ENCODE measurements at regions not wholly inside any gene's neighbourhood (a gene's known extent, or its start where the extent isn't known, plus 50 kb on each side); places are given as distances from the start of the nearest gene placed in this dataset.

DNA sequence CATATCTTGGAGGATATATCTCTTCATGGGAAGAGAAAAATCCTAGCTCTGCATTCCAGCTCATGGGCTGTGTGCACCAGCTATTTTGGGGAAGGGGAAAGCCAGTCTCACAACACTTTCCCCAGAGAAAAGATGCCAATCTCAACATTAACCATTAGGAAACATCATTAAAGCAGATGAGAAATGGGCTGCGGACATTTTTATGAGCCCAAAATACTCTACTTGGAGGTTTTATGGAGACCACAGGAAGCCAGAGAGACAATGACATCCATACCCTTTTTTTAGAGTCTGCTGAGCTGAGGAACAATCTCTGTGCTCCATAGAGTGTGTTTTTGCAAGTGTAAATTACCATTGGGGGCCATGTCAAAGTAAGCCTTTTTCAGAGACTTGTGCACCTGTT lies 213.7 kb downstream of the TRIB2 start:
- Histone ChIP-seq H3K36me3 (ENCODE audit: control insufficient read depth, insufficient read depth, low read length) (no peaks in the 10 kb centered on the region), H3K79me2 (ENCODE audit: control insufficient read depth, insufficient read depth, low read length) (no peaks in the 10 kb centered on the region), H3K9me3 (ENCODE audit: control insufficient read depth, insufficient read depth, low read depth, low read length) (no peaks in the 10 kb centered on the region), H3K27ac (ENCODE audit: insufficient read depth, low read length) (no peak overlapping the region), H3K9ac (ENCODE audit: insufficient read depth, low read length) (no peak overlapping the region), H3K4me1 (ENCODE audit: control insufficient read depth, extremely low read depth, insufficient read depth, low read length) (no peaks in the 10 kb centered on the region), H2AFZ (ENCODE audit: low read length) (no peak overlapping the region), H3K4me2 (ENCODE audit: extremely low read depth, insufficient read depth, low read length) (no peak overlapping the region), H4K20me1 (ENCODE audit: control insufficient read depth, extremely low read depth, insufficient read depth, low read length) (no peaks in the 10 kb centered on the region), H3K4me3 (replicated peaks in 1 of 4; ENCODE audit: control extremely low read depth in 1 of 4, insufficient read depth in 1 of 4, low read depth in 3 of 4, low read length in 4 of 4) (no peak overlapping the region), H3K27me3 (ENCODE audit: control insufficient read depth, insufficient read depth, low read length) (no peaks in the 10 kb centered on the region)
- DNase-seq (ENCODE audit: low read depth in 2 of 2): no peak
- TF ChIP-seq, protein P1, sequence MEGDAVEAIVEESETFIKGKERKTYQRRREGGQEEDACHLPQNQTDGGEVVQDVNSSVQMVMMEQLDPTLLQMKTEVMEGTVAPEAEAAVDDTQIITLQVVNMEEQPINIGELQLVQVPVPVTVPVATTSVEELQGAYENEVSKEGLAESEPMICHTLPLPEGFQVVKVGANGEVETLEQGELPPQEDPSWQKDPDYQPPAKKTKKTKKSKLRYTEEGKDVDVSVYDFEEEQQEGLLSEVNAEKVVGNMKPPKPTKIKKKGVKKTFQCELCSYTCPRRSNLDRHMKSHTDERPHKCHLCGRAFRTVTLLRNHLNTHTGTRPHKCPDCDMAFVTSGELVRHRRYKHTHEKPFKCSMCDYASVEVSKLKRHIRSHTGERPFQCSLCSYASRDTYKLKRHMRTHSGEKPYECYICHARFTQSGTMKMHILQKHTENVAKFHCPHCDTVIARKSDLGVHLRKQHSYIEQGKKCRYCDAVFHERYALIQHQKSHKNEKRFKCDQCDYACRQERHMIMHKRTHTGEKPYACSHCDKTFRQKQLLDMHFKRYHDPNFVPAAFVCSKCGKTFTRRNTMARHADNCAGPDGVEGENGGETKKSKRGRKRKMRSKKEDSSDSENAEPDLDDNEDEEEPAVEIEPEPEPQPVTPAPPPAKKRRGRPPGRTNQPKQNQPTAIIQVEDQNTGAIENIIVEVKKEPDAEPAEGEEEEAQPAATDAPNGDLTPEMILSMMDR (conservative IDR thresholded peaks at IDR 0.05 in 1 of 2, IDR thresholded peaks at IDR 0.05 in 1 of 2; ENCODE audit: low read depth in 1 of 2, low read length in 2 of 2): no peak
- TF ChIP-seq EZH2 (IDR thresholded peaks at IDR 0.05; ENCODE audit: low read length, missing control alignments): no peak

DNA sequence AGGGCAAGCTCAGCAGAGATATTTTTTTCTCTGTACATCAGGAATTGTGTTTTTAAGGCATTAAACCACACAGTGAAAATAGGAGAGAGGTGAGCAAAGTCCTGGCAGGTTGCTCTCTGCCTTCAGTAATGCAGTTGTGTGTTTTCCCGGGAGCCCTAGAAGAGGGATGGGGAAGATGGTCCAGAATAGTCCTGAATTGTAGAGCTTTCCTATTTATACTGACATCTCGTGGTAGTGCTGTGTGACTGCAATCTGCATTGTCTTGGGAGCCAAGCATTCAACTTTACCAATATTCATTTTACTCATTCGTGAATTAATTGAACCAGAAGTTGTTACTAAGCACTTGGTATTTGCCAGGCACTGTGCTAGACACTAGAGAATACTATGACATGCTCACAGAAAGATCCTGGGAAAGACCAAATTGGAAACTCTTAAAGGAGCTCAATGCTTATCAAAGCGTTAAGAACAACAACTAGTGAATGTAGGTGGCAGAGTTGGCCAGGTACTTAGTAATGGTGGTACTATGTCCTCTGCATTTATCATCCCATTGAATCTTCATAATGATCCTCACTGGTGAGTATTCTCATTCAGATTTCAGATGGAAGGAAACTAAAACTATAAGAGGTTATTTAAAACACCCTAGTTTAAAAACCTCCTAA lies 214.6 kb downstream of the TRIB2 start:
- Histone ChIP-seq H3K27ac (ENCODE audit: insufficient read depth, low read length) (no peak overlapping the region), H3K36me3 (ENCODE audit: control insufficient read depth, insufficient read depth, low read length) (no peaks in the 10 kb centered on the region), H3K4me3 (replicated peaks in 1 of 4; ENCODE audit: control extremely low read depth in 1 of 4, insufficient read depth in 1 of 4, low read depth in 3 of 4, low read length in 4 of 4) (no peak overlapping the region), H4K20me1 (ENCODE audit: control insufficient read depth, extremely low read depth, insufficient read depth, low read length) (no peaks in the 10 kb centered on the region), H2AFZ (ENCODE audit: low read length) (no peak overlapping the region), H3K9me3 (ENCODE audit: control insufficient read depth, insufficient read depth, low read depth, low read length) (no peaks in the 10 kb centered on the region), H3K4me1 (ENCODE audit: control insufficient read depth, extremely low read depth, insufficient read depth, low read length) (no peaks in the 10 kb centered on the region), H3K27me3 (ENCODE audit: control insufficient read depth, insufficient read depth, low read length) (no peaks in the 10 kb centered on the region), H3K79me2 (ENCODE audit: control insufficient read depth, insufficient read depth, low read length) (no peaks in the 10 kb centered on the region), H3K9ac (ENCODE audit: insufficient read depth, low read length) (no peak overlapping the region), H3K4me2 (ENCODE audit: extremely low read depth, insufficient read depth, low read length) (no peak overlapping the region)
- TF ChIP-seq EZH2 (IDR thresholded peaks at IDR 0.05; ENCODE audit: low read length, missing control alignments): no peak
- TF ChIP-seq, protein P1 (conservative IDR thresholded peaks at IDR 0.05 in 1 of 2, IDR thresholded peaks at IDR 0.05 in 1 of 2; ENCODE audit: low read depth in 1 of 2, low read length in 2 of 2): peak; percentile 96
- DNase-seq (ENCODE audit: low read depth in 2 of 2): peak; percentile 59 to 73

DNA sequence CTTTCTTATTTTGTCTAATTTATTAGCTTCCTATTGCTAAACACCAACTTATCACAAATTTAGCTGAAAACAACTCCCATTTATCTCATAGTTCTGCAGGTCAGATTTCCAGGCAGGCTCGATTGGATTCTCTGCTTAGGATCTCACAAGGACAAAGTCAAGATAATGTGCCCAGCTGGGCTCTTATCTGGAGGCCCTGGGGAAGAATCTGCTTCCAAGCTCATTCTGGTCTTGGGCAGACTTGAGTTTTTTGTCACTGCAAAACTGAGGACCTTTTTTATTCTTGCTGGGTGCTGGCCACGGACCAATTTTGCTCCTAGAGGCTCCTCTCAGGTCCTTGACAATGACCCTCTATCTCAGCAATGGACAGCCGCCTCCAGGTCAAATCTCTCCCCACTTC lies 215.5 kb downstream of the TRIB2 start:
- no peak overlapping the region for H3K27ac ChIP-seq (ENCODE audit: insufficient read depth, low read length)
- no peaks in the 10 kb centered on the region for H3K4me1 ChIP-seq (ENCODE audit: control insufficient read depth, extremely low read depth, insufficient read depth, low read length)
- H3K4me2 ChIP-seq (ENCODE audit: extremely low read depth, insufficient read depth, low read length): no peak overlapping the region
- TF ChIP-seq EZH2 (IDR thresholded peaks at IDR 0.05; ENCODE audit: low read length, missing control alignments): no peak
- TF ChIP-seq, protein P1 (conservative IDR thresholded peaks at IDR 0.05 in 1 of 2, IDR thresholded peaks at IDR 0.05 in 1 of 2; ENCODE audit: low read depth in 1 of 2, low read length in 2 of 2): no peak
- no peak overlapping the region for H2AFZ ChIP-seq (ENCODE audit: low read length)
- no peaks in the 10 kb centered on the region for H4K20me1 ChIP-seq (ENCODE audit: control insufficient read depth, extremely low read depth, insufficient read depth, low read length)
- H3K9me3 ChIP-seq (ENCODE audit: control insufficient read depth, insufficient read depth, low read depth, low read length): no peaks in the 10 kb centered on the region
- no peak overlapping the region for H3K4me3 ChIP-seq (replicated peaks in 1 of 4; ENCODE audit: control extremely low read depth in 1 of 4, insufficient read depth in 1 of 4, low read depth in 3 of 4, low read length in 4 of 4)
- no peaks in the 10 kb centered on the region for H3K36me3 ChIP-seq (ENCODE audit: control insufficient read depth, insufficient read depth, low read length)
- H3K79me2 ChIP-seq (ENCODE audit: control insufficient read depth, insufficient read depth, low read length): no peaks in the 10 kb centered on the region
- H3K9ac ChIP-seq (ENCODE audit: insufficient read depth, low read length): no peak overlapping the region
- no peak for DNase-seq (ENCODE audit: low read depth in 2 of 2)
- no peaks in the 10 kb centered on the region for H3K27me3 ChIP-seq (ENCODE audit: control insufficient read depth, insufficient read depth, low read length)
